NCI-H748 (cell line): ENCODE measurements at regions not wholly inside any gene's neighbourhood (a gene's known extent, or its start where the extent isn't known, plus 50 kb on each side); places are given as distances from the start of the nearest gene placed in this dataset.

Source experiments
- DNase-seq: peaks from one replicate; lab custom pipeline; 2025; ENCODE audit not compliant: unreplicated experiment; lab: John Stamatoyannopoulos, UW

DNA sequence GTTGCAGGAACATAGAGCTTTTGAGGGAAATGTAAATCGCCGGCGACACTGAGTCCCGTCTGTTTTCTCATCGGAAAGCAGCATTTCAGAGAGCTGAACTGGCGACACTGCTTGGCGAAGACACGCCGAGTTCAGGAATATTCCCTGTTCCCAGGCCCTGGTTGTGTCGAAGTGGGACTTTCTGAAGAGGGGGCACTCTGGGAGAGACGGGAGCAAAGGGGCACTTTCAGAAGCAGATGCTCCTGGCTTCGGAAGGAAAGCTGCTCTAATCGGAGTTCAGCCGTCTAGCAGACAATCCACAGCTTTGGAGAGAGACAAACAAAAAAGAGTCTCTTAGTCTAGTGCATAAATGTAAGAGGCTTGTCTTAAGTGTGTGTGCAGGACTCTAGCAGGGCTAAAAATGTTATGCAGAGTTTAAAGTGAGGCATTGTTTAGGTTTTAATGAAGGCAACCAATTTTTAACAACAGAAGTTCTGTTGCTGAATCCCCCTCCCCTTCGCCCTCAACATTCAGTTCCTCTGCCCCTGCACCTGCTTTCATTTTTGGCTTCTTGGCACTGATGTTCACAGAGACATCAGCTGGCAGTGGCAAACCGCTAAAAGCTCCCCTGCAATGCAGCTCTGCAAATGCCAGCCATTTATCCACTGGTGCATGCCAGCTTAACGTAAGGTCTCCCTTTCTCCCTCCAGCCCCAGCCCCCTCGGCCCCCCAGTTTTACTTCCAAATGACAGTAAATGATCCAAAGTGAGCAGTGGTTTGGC, 289.5 kb upstream of the MPDZ start:
- DNase-seq: peak; percentile 89

DNA sequence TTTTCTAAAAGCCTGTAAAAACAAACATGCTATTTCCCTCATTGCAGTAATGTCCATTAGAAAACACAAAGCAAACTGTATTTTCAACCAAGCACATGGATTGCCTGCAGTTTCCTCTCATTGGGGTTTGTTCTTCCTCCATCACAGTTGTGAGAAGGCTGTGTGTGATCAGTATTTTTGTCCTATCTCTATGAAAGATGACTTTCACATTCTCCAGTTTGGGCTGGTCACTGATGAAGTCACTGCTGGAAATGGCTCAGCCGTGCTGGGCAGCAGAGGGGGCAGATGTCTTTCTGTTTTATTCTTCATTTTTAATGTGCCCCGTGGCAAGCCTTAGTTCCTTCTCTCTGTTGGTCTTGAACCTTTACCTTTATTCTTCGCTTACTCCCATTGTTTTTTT, 288.9 kb upstream of the MPDZ start:
- peak; percentile 79 for DNase-seq

DNA sequence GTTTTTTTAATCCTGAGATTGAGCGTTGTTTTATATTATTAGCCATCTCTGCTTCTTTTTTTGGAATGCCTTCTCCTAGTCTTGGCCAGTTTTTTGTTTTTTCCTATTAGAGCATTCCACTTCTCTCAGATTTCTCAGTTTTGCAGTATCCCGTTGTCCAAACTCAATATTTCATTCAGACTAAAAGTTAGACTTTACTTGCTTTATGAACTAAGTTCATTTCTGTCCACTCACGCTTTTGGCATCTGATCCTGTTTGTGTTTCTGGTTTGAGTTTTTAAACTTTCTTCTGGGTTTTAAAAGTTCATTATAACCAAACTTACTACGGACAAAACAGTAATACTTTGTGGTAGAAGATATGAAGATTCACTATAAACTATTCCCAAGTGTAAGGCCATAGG, 288.3 kb upstream of the MPDZ start:
- no peak for DNase-seq

DNA sequence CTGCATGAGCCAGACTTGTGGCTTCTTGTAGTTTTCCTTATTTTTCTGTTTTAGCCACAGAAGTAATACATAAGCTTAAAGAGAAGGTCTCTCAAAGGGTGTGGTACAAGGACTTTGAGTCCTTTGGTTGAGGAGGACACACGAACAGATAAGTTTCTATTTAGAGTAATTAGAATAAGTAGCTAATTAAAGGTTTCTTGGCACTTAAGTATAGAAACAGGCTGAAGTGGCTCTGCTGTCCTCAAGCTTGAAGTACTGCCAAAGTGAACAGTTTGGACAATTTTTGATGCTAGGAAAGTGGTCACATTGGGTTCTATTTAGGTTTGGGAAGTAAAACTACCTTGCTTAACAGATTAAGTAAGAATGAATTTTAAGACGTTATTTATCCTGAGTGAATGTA, 278.3 kb upstream of the MPDZ start:
- DNase-seq: peak; percentile 49

DNA sequence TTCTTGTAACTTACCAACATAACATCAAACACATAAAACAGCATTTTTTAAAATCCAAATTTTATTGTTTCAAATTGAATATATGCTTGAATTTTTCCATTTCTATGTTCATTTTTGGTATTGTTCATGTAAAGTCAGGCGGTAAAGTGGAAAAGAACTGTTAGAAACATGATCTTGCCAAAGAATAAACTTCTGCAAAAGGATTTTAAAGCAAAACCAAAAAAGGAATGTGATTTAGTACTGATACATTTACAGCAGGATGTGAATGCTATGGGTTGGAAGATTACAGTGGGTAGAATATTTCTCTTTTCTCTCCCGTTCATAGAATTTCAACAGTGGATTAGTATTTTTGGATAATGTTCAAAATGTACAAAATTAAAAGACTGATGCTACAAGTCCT, 277.2 kb upstream of the MPDZ start:
- DNase-seq: no peak

DNA sequence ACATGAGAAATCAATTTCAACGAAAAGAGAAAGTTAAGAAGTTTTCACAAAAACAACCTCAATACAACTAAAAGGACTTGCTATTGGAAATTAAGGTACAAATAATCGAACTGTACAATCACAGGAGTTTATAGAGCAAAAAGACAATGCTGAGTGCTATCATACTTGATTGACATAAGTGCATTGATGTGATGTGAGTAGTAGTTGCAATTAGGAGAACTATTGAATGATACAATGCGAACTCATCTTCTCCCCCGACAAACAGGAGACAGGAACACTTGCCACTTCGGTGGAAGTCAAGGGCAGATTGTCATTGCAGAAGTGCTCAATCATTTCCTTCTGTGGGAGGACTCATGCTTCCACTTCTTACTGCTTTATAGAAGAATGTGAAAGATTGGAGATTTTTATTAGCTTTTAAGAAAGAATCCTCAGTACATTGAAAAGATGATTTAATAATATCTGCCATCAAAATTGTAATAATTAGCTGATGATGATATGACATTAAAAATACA, 276.6 kb upstream of the MPDZ start:
- peak; percentile 89 for DNase-seq

DNA sequence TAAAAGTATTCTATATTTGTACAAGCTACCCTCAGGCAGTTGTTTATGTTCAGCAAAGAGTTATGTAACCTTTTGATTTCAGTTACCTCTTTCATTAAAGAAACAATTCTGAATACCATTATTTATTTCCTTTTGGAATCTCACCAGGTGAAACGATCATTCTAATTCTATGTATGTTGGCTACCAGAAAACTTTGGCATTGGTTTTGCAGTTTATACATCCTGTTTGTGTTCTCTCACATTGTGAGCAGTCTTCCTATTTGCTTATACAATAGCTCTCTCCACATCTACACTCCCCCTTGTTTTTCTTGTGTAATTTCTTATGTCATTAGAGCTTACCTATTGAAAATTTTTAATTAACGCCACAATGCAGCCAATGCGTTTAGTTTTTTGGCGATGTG, 276.0 kb upstream of the MPDZ start:
- peak; percentile 74 for DNase-seq

DNA sequence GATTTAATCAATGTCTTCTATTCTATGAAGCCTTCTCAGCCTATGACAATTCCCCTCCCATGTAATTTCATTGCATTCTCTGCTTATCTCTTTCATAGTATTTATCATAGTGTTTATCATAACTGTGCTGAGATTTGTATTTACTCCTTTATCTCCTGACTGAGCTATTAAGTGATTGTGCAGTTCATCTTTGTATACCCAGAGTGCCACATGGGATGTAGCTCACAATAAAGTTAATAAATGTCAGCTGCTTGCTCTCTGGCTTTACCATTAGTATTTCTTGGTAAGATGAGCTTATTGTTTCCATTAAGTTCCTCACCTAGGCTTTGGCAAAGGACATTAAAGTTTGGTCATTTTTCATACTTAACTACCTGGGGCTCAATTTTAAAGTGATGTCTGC, 275.1 kb upstream of the MPDZ start:
- DNase-seq: peak; percentile 60

DNA sequence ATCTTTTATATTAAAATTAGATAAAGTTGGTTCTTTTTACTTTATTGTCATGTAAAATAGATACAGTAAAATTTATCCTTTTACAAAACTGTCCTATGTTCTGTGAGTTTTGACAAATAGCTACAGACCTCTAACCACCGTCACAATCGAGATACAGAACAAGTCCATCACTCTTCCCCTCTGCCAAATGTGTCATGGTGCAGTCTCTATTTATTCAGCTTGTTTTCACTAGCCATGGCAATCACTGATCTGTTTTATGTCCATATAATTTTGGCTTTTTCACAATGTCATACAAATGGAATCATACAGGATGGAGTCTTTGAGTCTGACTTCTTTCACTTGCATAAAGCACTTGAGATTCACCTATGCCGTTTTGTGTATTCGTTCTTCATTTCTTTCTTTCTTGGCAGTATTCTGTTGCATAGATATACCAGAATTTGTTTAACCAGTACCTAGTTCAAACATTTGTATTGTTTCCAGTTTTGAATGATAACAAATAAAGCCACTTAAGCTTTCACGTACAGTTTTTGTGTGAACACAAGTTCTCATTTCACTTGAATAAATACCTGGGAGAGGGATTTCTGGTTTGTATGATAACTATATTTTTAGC, 273.2 kb upstream of the MPDZ start:
- DNase-seq: peak; percentile 97

DNA sequence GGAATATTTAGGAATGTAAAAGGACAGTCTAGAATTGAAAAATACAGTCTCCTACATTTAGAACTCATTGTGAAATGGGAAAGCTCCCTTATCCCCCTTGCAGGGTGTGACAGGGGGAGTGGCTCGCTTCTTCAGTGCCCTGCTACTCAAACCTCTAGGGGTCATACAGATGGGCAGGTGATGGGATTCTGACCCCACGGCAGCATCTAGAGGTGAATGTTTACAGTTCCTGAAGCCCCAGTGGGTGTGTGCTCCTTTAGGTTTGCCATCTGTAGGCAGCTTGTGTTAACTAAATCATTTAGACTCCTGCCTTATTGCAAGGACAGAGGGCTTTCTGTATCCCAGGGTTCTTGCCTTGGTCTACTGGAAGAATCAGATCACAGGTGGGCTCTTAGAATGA, 271.0 kb upstream of the MPDZ start:
- peak; percentile 84 for DNase-seq

DNA sequence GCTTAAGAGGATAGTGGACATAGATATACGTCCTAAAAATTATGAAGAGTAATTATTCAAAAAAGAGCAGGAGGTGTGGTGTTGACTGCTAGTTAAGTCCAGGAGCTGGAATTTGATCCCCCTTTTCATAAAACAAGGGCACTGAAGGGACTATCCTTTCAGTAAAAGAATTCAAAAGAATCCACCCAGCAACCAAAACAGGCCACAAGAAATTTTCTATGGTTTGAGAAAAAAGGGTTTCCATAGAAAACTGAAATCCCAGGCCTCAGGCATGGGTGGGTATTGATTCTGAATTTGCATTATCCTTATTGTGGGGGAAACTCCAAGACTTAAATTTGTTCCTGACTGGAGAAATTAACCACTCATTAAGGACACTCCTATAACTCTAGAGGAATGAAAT, 269.0 kb upstream of the MPDZ start:
- DNase-seq: no peak

DNA sequence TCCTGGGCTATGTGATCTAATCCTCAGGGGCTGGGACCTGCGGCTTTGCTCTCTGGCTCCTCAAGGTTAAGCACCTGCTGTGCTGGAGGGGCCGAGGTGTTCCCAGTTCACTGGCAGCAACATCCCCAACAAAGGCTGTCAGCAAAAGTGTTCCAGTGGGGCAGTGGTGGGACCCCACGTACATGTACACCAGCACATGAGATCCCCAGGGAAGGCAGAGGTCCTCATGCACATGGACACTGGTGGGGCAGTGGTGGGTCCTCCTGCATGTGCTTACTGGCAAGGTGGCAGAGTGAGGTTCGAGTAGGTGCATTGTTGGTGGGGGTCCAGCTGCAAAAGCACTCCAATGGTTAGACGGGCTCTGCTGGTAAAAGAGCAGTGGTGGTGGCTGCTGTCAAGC, 255.6 kb upstream of the MPDZ start:
- no peak for DNase-seq

DNA sequence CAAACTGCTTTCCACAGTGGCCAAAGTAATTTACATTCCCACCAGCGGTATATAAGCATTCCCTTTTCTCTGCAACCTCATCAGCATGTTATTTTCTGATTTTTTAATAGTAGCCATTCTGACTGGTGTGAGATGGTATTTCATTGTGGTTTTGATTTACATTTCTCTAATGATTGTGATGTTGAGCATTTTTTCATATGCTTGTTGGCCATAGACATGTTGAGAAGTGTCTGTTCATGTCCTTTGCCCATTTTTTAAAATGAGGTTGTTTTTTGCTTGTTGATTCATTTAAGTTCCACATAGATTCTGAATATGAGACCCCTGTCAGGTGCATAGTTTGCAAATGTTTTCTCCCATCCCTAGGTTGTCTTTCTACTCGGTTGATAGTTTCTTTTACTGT, 254.5 kb upstream of the MPDZ start:
- DNase-seq: no peak

DNA sequence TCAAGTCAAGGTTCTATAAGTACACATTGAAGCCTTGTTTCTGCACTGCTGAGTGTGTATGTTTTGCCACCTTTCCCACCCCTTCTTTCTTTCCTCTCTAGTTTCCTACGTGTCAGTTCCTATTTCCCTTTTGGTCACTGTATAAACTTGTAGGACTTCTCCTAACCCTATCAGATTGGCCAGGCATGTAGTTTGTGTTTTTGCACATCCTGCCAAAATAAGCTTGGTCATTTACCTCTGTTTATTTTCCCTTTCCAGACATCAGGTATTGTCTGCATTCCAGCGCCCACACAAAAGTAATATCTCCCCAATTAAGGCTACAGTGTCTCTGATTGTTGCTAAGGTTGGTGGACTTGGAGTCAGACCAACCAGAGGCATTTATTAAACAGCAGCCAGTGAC, 252.9 kb upstream of the MPDZ start:
- no peak for DNase-seq

DNA sequence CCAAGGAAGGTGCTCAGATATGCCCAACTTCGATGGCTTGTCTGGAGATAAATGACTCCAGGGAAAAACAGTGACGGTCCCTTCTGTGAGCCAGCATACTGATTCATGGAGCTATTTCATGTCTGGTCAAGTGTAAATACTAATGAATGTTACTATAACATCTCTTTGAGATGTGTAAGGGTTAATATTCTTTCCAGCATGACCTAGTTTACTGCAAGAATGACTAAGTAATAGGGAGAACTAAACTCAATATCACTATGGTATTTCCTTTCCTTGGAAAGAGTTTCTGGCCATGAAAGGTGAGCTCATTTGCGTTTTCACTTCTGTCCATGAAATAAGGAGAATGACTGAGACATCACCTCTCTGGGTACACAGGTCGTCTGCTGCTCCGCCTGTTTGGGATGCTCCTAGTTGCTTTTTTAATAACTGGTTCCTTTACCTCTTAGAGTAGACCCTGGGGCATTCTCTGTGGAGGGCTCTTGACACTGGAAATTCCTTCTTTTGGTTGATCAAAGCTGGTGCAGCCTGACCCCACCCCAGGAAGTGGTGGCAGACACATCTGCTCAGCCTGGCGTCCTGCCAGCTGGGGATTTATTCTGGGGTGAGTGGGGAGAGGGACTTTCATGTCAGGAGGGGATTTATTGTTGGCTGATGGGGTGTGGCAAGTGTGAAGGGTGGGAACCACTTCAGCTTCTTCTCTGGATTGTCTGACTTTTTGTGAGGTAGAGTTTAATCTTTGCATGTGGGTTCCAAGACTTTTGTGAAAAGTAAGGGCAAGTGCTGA, 250.0 kb upstream of the MPDZ start:
- peak; percentile 97 for DNase-seq

DNA sequence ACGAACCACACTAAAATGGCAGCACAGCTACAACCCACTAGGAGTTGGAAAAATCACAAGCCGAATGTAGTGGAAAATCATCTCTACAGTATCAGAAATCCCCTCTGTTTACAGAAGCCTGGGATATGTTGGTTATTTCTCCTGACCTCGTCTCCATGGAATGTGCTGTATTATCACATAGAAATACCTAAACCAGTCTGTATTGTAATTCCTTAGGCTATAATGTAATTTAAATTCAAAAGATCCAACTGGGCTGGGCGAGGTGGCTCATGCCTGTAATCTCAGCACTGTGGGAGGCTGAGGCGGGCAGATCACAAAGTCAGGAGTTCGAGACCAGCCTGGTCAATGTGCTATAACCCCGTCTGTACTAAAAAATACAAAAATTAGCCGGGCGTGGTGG, 244.8 kb upstream of the MPDZ start:
- no peak for DNase-seq

DNA sequence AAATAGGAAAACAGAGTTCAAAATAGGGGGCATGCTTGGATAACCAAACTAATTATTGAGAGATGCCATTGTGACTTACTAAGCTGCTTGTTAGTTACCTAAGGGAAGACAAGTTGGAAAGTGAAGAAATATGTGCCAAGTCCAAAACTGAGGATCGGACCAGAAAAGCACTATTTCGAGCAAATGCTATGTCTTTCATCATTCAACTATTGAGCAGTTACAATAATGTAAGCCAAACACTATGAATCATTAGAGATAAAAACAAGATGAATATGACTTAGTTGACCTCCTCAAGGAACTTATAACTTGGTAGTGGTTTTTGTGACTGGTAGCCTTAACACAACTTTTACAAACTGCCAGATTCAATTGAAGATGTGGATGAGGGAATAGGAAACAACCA, 240.6 kb upstream of the MPDZ start:
- DNase-seq: no peak

DNA sequence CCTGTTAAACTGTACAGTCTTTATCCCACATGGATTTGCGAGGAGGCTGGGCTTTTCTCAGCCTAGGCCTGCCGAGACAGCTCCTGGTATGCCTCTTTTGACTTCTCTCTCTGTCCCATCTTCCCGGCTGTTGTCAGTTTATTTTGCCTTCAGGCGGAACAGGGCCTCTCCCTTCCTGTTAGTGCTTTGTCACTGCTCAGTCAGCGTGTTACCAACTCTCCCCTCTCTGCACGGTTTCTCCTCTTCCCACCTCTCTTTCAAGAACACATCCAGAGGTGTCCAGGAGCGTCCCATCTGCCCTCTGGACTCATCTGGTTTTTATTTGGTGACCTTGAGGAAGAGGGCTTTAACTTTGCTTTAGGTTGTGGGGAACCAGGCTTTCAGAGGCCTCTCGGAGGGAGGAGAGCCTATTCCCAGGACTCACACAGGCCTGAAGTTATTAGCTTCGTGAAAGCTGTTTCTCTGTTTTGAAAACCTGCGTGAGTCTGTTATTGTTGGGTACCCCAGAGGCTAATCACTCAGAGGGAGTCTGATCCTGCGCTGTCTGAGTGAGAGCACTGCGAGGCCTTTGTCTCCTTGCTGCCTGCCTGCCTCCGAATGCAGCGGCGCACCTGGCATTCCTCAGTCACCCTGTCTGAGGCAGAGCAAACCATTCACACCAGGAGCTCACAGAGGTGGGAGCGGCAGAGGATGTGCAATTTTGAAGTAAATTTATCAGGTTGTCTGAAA, 234.4 kb upstream of the MPDZ start:
- peak; percentile 93 for DNase-seq

DNA sequence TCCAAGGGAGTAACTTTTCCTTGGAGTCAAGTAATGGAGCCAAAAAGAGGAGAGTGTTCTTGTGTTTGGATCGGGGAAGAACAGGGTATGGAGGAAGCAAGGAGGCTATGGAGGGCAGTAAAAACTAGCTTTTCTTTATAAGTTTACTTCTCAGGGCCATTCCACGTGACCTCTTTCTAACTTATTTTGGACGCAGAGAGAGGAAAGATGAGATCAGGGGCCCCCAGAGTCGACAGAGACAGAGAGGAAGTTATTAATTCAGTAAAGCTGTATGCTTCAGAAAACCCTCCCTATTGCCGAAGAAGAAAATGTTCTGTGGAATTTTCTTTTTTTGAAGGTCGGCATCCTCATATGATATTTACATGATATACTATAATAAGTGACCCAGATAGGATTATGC, 233.8 kb upstream of the MPDZ start:
- DNase-seq: no peak

DNA sequence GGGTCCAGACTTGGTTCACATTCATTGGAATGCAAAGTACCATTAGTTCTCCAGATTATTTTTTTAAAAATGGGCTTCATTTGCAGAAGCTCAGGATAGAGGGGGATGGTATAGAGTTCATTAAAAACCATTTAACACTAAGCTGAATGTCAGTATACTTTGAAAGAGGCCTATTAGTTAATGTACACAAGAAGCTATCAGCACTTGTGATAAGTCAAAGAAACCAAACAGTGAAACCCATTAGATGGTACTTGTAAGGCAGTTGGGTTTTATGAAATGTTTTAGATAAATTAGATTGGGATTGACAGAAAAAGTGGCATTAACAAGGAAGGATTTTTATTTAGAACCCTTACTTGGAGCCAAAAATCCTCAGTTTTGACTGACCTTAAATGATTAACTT, 229.2 kb upstream of the MPDZ start:
- peak; percentile 84 for DNase-seq

DNA sequence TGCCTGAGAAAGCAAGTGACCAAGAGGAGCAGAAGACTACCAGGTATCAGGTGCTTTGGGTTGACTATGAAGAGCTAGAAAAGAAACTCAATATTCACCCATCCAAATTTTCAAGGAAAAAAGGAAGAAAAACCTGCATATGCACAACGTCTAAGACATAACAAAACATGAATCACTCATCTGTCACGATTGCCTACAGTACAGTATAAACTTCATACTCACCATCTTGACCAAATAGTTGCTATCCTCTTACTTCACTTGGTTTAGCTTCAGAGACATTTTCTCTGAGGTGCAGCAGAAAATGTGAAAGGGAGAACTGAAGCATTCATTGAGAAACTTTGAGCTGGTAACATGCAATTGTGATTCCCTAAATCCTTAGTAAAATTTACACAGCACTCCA, 228.6 kb upstream of the MPDZ start:
- DNase-seq: no peak
